Natural killer cell (primary cell): ENCODE measurements at regions not wholly inside any gene's neighbourhood (a gene's known extent, or its start where the extent isn't known, plus 50 kb on each side); places are given as distances from the start of the nearest gene placed in this dataset.

Experiments
- ATAC-seq, 3 donors: fragments of 150-1000 bp in 2 of 3; fragments of 200-7000 bp in 1 of 3; cut with Tn5 transposase; 1 replicate in 1 of 3; 2 replicates in 2 of 3; pipeline ENCODE4 v1.10.0; 2021; ENCODE audit warnings: mild to moderate bottlenecking in 2 of 3, moderate library complexity in 2 of 3
- DNase-seq, 2 donors: peaks; one replicate each; pipeline versions ENCODE4 v3.0.0 to v3.0.0-alpha.2; 2013 to 2021; ENCODE audit warnings: mixed read lengths in 1 of 2
- H3K27ac ChIP-seq: one replicate; pipeline ENCODE4 v1.5.1; 2013; ENCODE audit warnings: mild to moderate bottlenecking, low read length
- H3K27me3 ChIP-seq: one replicate; pipeline ENCODE4 v1.6.1; 2013; ENCODE audit warnings: low read length; ENCODE audit not compliant: control insufficient read depth, insufficient read depth
- H3K36me3 ChIP-seq: one replicate; pipeline ENCODE4 v1.6.1; 2013; ENCODE audit warnings: low read length; ENCODE audit not compliant: control insufficient read depth, insufficient read depth
- H3K4me1 ChIP-seq: one replicate; pipeline ENCODE4 v1.6.1; 2013; ENCODE audit warnings: low read length; ENCODE audit not compliant: control insufficient read depth, insufficient read depth
- H3K4me3 ChIP-seq: one replicate; pipeline ENCODE4 v1.5.1; 2013; ENCODE audit warnings: low read length
- H3K9me3 ChIP-seq: one replicate; pipeline ENCODE4 v1.6.1; 2013; ENCODE audit warnings: low read length; ENCODE audit not compliant: control insufficient read depth, insufficient read depth
- H3K27ac Mint-ChIP-seq, 2 donors: one replicate each; pipeline ENCODE4 v1.8.0; 2022; ENCODE audit warnings: mild to moderate bottlenecking in 2 of 2, mixed read lengths in 2 of 2, moderate library complexity in 1 of 2
- H3K27me3 Mint-ChIP-seq, 2 donors: one replicate each; pipeline ENCODE4 v1.8.0; 2022; ENCODE audit warnings: low read depth in 2 of 2, mixed read lengths in 2 of 2
- H3K36me3 Mint-ChIP-seq: one replicate; pipeline ENCODE4 v1.8.0; 2022; ENCODE audit warnings: mixed read lengths
- H3K4me1 Mint-ChIP-seq, 2 donors: one replicate each; pipeline ENCODE4 v1.8.0; 2022; ENCODE audit warnings: mixed read lengths in 2 of 2
- H3K4me3 Mint-ChIP-seq: one replicate; pipeline ENCODE4 v1.8.0; 2022; ENCODE audit warnings: mild to moderate bottlenecking, moderate library complexity, mixed read lengths
- H3K9me3 Mint-ChIP-seq, 2 donors: one replicate each; pipeline ENCODE4 v1.8.0; 2022; ENCODE audit warnings: mixed read lengths in 2 of 2
- WGBS: methylation state at CpG from one replicate; pipeline ENCODE4 v1.1.7; 2013; ENCODE audit warnings: missing lambda C conversion rate; ENCODE audit not compliant: insufficient coverage; 5-methylcytosine and 5-hydroxymethylcytosine counted together
- intact Hi-C: fragments of 100-400 bp; cut with micrococcal nuclease; formaldehyde crosslinking; loops from one replicate; pipeline ENCODE4 v1.14.2; 2022
- TF ChIP-seq, protein P1 (sequence below): fragments of 200-600 bp; IDR thresholded peaks from one replicate; pipeline ENCODE4 v1.8.0; 2022; ENCODE audit warnings: antibody characterized with exemption

DNA sequence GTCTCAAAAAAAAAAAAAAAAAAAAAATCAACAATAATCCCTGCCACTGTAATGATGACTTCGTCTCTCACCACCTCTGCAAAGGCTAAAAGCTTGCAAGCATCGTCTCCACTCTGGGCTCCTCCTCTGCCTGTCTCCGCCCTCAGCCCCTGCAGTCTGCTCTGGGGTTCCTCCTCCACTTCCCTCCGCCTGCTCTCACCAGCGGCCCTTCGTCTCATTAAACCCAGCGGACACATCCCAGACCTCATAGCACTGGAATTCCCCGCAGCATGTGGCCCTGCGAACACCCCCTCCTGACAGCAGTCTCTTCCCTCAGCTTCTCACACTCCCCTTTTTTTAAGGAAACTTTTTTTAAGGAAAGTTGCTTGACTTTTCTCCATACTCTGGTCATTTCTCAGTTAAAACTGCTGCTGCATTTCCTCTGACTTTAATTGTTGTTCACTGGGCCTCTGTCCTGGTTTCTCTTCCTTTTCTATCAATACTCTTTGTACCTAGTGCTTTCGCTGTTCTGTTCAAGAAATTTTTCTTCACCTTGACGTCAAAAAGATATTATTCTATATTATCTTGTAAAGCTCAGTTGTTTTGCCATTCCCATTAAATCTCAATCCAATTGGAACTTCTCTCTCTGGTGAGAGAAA, 70.9 kb upstream of the PLEKHG1 start:
- Histone ChIP-seq H3K4me3 (no peak overlapping the region), H3K36me3 (no peaks in the 10 kb centered on the region), H3K27ac (no peak overlapping the region), H3K4me1 (no peaks in the 10 kb centered on the region), H3K9me3 (no peaks in the 10 kb centered on the region), H3K27me3 (no peaks in the 10 kb centered on the region)
- no peak overlapping the region for H3K4me3 Mint-ChIP-seq
- no peaks in the 10 kb centered on the region for H3K9me3 Mint-ChIP-seq
- H3K27me3 Mint-ChIP-seq, result peaks cover 6 to 11% of the 10 kb centered on the region in 2 donors
- H3K36me3 Mint-ChIP-seq, result no peaks in the 10 kb centered on the region
- no peak overlapping the region for H3K27ac Mint-ChIP-seq
- 34% methylated on average over 10 of the region's 11 CpGs for WGBS
- ATAC-seq, result no peak
- TF ChIP-seq, protein P1, sequence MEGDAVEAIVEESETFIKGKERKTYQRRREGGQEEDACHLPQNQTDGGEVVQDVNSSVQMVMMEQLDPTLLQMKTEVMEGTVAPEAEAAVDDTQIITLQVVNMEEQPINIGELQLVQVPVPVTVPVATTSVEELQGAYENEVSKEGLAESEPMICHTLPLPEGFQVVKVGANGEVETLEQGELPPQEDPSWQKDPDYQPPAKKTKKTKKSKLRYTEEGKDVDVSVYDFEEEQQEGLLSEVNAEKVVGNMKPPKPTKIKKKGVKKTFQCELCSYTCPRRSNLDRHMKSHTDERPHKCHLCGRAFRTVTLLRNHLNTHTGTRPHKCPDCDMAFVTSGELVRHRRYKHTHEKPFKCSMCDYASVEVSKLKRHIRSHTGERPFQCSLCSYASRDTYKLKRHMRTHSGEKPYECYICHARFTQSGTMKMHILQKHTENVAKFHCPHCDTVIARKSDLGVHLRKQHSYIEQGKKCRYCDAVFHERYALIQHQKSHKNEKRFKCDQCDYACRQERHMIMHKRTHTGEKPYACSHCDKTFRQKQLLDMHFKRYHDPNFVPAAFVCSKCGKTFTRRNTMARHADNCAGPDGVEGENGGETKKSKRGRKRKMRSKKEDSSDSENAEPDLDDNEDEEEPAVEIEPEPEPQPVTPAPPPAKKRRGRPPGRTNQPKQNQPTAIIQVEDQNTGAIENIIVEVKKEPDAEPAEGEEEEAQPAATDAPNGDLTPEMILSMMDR, result no peak
- no peak for DNase-seq
- no peaks in the 10 kb centered on the region for H3K4me1 Mint-ChIP-seq
- intact Hi-C loops, result no loop called here

DNA sequence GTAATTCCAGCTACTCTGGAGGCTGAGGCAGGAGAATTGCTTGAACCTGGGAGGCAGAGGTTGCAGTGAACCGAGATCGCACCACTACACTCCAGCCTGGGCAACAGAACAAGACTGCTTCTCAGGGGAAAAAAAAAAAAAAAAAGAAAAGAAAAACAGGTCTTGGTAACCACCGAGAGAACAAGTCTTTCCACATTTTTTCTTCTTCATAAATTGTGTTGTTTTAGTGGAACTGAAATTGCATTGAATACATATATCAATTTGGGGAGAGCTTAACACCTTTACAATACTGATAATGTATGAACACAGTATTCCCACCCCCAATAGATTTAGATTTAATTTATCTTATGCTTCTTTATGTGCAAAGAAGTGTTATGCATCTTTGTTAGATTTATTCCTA, 70.0 kb upstream of the PLEKHG1 start:
- H3K36me3 Mint-ChIP-seq, result no peaks in the 10 kb centered on the region
- H3K9me3 Mint-ChIP-seq, result no peaks in the 10 kb centered on the region
- H3K4me1 Mint-ChIP-seq, result no peaks in the 10 kb centered on the region
- H3K27ac Mint-ChIP-seq, result no peak overlapping the region
- H3K27me3 Mint-ChIP-seq, result peaks cover 6 to 7% of the 10 kb centered on the region in 2 donors
- Histone ChIP-seq H3K27ac (no peak overlapping the region), H3K27me3 (no peaks in the 10 kb centered on the region), H3K4me3 (no peak overlapping the region), H3K36me3 (no peaks in the 10 kb centered on the region), H3K4me1 (no peaks in the 10 kb centered on the region), H3K9me3 (no peaks in the 10 kb centered on the region)
- DNase-seq, result no peak
- no peak for ATAC-seq
- H3K4me3 Mint-ChIP-seq, result no peak overlapping the region
- TF ChIP-seq, protein P1, result no peak
- intact Hi-C loops, result no loop called here
- 100% methylated on average over 2 of the region's 3 CpGs for WGBS

DNA sequence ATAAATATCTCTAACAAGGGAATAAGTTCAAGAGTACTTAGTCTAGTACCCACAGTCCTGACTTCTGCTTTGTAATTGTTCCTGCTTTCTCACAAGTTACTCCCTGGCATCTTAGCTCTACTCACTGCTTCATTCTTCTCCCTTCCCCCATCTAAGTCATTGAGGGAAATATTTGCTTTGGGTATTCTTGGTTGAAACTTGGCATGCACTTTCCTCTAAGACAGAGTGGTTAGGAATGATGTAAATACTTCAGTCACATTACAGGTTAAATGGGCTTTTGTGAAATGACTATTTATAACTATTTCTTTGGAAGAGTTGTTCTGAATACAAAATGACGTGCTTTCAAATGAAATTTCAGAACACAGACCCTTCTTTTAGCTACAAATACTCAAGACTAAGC, 67.7 kb upstream of the PLEKHG1 start:
- H3K4me3 Mint-ChIP-seq, result no peak overlapping the region
- Histone ChIP-seq H3K9me3 (no peaks in the 10 kb centered on the region), H3K4me1 (no peaks in the 10 kb centered on the region), H3K36me3 (no peaks in the 10 kb centered on the region), H3K27me3 (no peaks in the 10 kb centered on the region), H3K27ac (no peak overlapping the region), H3K4me3 (no peak overlapping the region)
- H3K27ac Mint-ChIP-seq, result no peak overlapping the region
- DNase-seq, result no peak
- intact Hi-C loops, result no loop called here
- H3K36me3 Mint-ChIP-seq, result no peaks in the 10 kb centered on the region
- 100% methylated on average over 1 of the region's 1 CpG for WGBS
- H3K9me3 Mint-ChIP-seq, result no peaks in the 10 kb centered on the region
- ATAC-seq, result no peak
- TF ChIP-seq, protein P1, result no peak
- no peaks in the 10 kb centered on the region for H3K4me1 Mint-ChIP-seq
- peaks cover 3 to 7% of the 10 kb centered on the region in 2 donors for H3K27me3 Mint-ChIP-seq

DNA sequence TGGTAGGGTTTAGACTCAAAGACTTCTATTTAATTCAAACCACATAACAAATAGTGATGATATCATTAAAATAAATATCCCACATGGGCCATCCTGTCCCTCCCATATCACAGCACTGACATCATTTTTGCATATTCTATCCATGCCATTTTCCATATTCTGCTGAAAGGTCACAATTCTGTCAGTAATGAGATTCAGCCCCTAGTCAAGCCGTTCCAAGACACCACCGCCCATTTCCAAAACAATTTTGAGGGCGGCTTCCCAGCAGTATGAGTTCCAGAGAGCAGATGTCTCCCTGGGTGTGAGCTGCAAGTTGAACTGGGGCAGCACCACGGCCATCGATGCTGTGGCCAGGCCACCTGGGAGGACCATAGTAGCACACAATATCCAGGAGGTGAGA, 65.1 kb upstream of the PLEKHG1 start:
- Histone ChIP-seq H3K27ac (no peak overlapping the region), H3K4me1 (no peaks in the 10 kb centered on the region), H3K9me3 (no peaks in the 10 kb centered on the region), H3K36me3 (no peaks in the 10 kb centered on the region), H3K4me3 (no peak overlapping the region), H3K27me3 (no peaks in the 10 kb centered on the region)
- no peaks in the 10 kb centered on the region for H3K4me1 Mint-ChIP-seq
- DNase-seq, result no peak
- no peak for ATAC-seq
- intact Hi-C loops, result no loop called here
- TF ChIP-seq, protein P1, result no peak
- peaks cover 5 to 7% of the 10 kb centered on the region in 2 donors for H3K27me3 Mint-ChIP-seq
- no peak overlapping the region for H3K4me3 Mint-ChIP-seq
- H3K36me3 Mint-ChIP-seq, result no peaks in the 10 kb centered on the region
- no peak overlapping the region for H3K27ac Mint-ChIP-seq
- 95% methylated on average over 5 of the region's 5 CpGs for whole genome bisulfite sequencing
- H3K9me3 Mint-ChIP-seq, result no peaks in the 10 kb centered on the region
